ENCODE measurements at regions not wholly inside any gene's neighbourhood (a gene's known extent, or its start where the extent isn't known, plus 50 kb on each side); places are given as distances from the start of the nearest gene placed in this dataset.

DNA sequence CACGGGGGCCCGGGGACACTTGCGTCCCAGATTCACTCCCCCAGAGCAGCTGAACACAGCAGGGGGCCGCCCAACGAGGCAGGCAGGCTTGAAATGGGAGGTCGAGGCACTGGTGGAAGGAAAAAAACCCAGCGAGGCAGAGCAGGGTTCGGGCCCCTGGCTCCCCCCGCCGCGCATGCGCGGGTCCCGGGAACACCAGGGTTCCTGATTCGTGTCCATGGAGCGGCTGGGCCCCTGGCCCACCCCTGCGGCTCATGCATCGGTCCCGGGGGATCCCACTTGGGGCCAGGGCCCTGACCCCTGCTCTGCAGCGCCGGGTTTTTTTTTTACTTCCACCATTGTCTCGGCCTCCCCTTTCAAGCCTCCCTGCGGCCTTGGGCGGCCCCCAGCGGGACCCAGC lies 321.5 kb downstream of the ALG10 start:
- Histone ChIP-seq H3K27ac (no peak overlapping the region), H3K27me3 (ENCODE audit: low read depth) (peaks cover 10% of the 10 kb centered on the region), H3K9me3 (peaks cover 4% of the 10 kb centered on the region), H3K4me1 (no peaks in the 10 kb centered on the region), H3K36me3 (no peaks in the 10 kb centered on the region), H3K4me3 (no peak overlapping the region)
- intact Hi-C loops (cut with DNase I) = no loop called here
- TF ChIP-seq, protein P1, sequence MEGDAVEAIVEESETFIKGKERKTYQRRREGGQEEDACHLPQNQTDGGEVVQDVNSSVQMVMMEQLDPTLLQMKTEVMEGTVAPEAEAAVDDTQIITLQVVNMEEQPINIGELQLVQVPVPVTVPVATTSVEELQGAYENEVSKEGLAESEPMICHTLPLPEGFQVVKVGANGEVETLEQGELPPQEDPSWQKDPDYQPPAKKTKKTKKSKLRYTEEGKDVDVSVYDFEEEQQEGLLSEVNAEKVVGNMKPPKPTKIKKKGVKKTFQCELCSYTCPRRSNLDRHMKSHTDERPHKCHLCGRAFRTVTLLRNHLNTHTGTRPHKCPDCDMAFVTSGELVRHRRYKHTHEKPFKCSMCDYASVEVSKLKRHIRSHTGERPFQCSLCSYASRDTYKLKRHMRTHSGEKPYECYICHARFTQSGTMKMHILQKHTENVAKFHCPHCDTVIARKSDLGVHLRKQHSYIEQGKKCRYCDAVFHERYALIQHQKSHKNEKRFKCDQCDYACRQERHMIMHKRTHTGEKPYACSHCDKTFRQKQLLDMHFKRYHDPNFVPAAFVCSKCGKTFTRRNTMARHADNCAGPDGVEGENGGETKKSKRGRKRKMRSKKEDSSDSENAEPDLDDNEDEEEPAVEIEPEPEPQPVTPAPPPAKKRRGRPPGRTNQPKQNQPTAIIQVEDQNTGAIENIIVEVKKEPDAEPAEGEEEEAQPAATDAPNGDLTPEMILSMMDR (IDR thresholded peaks at IDR 0.05) = no peak
- DNase-seq (no peak), ATAC-seq (no peak)

DNA sequence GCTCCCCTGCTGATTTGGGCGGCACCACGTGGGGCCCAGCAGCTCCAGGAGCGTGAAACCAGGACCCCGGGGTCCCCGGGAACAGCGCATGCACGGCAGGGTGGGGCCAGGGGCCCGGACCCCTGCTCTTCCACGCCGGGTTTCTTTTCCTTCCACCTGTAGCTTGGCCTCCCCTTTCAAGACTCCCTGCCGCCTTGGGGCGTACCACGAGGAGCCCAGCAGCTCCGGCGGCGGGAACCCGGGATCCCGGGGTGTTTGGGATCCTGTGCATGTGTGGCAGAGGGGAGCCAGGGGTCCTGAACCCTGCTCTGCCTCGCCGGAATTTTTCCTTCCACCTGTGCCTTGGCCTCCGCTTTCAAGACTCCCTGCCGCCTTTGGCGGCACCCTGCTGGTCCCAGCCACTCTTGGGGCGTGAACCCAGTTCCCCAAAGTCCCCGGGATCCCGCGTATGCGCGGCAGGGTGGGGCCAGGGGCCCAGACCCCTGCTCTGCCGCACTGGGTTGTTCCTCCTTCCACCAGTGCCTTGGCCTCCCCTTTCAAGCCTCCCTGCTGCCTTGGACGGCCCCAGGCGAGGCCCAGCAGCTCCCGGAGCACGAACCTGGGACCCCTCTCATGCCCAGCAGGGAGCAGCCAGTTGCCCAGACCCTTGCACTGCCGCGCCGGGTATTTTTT lies 322.7 kb downstream of the ALG10 start:
- Histone ChIP-seq H3K9me3 (no peaks in the 10 kb centered on the region), H3K4me3 (no peak overlapping the region), H3K27ac (no peak overlapping the region), H3K4me1 (no peaks in the 10 kb centered on the region), H3K27me3 (ENCODE audit: low read depth) (peaks cover 10% of the 10 kb centered on the region), H3K36me3 (no peaks in the 10 kb centered on the region)
- no peak for DNase-seq
- ATAC-seq = no peak
- TF ChIP-seq, protein P1 (IDR thresholded peaks at IDR 0.05) = no peak
- intact Hi-C loops (cut with DNase I) = no loop called here

DNA sequence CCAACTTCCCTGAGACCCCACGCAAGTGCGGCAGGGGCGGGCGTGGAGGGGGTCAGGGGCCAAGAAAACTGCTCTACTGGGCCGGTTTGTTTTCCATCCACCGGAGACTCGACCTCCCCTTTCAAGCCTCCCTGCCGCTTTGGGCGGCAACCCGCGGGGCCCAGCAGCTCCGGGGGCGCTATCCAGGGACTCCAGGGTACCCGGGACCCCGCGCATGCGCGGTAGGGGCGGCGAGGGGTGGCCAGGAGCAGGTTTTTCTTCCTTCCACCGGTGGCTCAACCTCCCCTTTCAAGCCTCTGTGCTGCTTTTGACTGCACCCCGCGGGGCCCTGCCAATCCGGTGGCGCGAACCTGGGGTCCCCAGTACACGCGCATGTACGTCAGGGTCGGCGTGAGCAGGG lies 323.5 kb downstream of the ALG10 start:
- intact Hi-C loops (cut with DNase I) = no loop called here
- Histone ChIP-seq H3K27ac (no peak overlapping the region), H3K9me3 (no peaks in the 10 kb centered on the region), H3K4me3 (no peak overlapping the region), H3K4me1 (no peaks in the 10 kb centered on the region), H3K27me3 (ENCODE audit: low read depth) (peaks cover 10% of the 10 kb centered on the region), H3K36me3 (no peaks in the 10 kb centered on the region)
- TF ChIP-seq, protein P1 (IDR thresholded peaks at IDR 0.05) = no peak
- DNase-seq (no peak), ATAC-seq (no peak)

DNA sequence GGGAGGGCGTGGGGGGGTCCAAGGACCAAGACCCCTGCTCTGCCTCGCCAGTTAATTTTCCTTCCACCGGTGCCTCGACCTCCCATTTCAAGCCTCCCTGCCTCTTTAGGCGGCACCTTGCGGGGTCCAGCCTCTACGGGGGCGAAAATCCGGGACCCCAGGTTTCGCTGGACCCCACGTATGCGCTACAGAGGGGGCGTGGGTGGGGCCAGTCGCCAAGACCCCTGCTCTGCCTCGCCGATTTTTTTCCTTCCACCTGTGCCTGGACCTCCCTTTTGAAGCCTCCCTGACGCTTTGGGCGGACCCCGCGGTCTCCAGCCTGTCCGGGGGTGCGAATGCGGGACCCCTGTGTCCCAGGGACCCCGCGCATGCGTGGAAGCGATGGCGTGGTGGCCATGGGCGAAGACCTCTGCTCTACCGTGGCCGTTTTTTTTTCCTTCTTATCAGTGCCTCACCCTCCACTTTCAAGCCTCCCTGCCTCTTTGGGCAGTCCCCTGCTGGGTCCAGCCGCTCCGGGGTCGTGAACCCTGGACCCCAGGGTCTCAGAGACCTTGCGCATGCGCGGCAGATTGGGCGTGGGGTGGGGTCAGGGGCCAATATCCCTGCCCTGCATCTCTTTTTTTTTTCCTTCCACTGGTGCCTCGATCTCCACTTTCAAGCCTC lies 324.2 kb downstream of the ALG10 start:
- no peak overlapping the region for H3K27ac ChIP-seq
- TF ChIP-seq, protein P1 (IDR thresholded peaks at IDR 0.05) = no peak
- peaks cover 10% of the 10 kb centered on the region for H3K27me3 ChIP-seq (ENCODE audit: low read depth)
- no peaks in the 10 kb centered on the region for H3K9me3 ChIP-seq
- no peak for DNase-seq
- no peak for ATAC-seq
- intact Hi-C loops (cut with DNase I) = no loop called here
- H3K4me1 ChIP-seq = no peaks in the 10 kb centered on the region
- H3K36me3 ChIP-seq = no peaks in the 10 kb centered on the region
- no peak overlapping the region for H3K4me3 ChIP-seq

DNA sequence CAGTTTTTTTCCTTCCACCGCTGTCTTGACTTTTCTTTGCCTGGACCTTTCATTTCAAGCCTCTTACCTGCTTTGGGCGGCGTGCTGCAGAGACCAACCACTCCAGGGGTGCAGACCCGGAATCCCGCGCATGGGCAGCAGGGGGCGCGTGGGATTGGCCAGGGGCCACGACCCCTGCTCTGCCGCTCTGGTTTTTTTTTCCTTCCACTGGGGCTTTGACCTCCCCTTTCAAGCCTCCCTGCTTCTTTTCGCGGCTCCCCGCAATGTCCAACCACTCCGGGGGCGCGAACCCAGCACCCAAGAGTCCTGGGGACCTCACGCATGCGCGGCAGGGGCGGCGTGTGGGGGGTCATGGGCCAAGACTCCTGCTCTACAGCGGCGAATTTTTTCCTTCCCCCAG lies 325.1 kb downstream of the ALG10 start:
- TF ChIP-seq, protein P1 (IDR thresholded peaks at IDR 0.05) = no peak
- intact Hi-C loops (cut with DNase I) = no loop called here
- H3K27me3 ChIP-seq (ENCODE audit: low read depth) = peaks cover 10% of the 10 kb centered on the region
- H3K36me3 ChIP-seq = no peaks in the 10 kb centered on the region
- no peak for DNase-seq
- no peak overlapping the region for H3K27ac ChIP-seq
- no peaks in the 10 kb centered on the region for H3K9me3 ChIP-seq
- H3K4me1 ChIP-seq = no peaks in the 10 kb centered on the region
- H3K4me3 ChIP-seq = no peak overlapping the region
- no peak for ATAC-seq
